GM21526 (cell line): ENCODE measurements at regions not wholly inside any gene's neighbourhood (a gene's known extent, or its start where the extent isn't known, plus 50 kb on each side); places are given as distances from the start of the nearest gene placed in this dataset.

Experiments
- ATAC-seq: cut with Tn5 transposase; IDR thresholded peaks from one replicate; pipeline ENCODE4 v1.9.1; 2021; ENCODE audit warnings: moderate library complexity; ENCODE audit not compliant: unreplicated experiment, low FRiP score

DNA sequence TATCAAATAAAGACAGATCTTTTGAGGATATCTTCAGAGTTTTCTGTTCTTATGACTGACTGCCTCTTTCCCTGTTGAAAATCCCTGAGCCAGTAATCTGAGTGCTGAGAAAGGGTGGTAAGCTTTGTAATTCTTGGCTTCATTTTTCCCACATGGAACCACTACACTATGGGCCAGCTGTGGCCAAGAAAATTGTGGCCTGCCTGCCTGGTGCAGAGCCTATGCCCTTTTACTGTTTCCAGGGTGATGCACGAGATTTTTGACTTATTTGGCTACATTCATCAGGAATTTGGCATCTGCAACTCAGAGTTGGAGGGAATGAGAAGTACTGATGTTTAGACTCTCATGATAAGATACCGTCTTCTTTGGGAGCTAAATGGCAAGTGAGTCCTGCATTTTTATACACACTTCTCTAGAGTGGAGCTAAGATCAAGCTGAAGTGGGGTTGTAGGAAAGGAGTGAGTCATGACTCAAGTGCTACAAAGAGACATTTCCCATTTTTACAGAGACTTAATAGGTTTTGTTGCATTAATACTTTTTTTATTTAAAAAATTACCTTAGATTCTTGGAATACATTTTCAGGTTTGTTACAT, 328.2 kb upstream of the CDH7 start:
- no peak for ATAC-seq

DNA sequence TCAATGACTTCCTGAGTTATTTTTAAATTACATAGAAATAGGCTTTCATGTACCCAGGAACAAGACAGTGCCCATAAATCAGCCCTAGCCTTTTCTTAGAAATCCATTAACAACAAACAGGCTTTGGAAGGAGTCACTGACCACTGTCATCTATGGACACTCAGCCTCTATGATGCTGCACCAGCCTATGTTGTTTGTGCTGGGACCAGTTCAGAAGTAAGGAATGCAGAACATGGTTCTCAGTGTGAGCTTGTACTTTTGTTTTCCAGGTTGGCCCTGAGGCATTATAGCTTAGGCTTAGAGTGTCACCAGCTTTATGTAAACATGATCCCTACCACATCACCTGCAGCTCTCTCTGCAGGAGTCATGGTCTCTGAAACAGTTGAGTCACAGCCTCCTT, 335.7 kb upstream of the CDH7 start:
- ATAC-seq = no peak

- ATAC-seq = no peak
Measured at GRCh38 chr18:65414501-65414900, 336.3 kb upstream of the CDH7 start.

GRCh38 chr18:65411061-65411460, 339.8 kb upstream of the CDH7 start:
- ATAC-seq = no peak

GRCh38 chr18:65409261-65409660, 341.6 kb upstream of the CDH7 start:
- no peak for ATAC-seq

DNA sequence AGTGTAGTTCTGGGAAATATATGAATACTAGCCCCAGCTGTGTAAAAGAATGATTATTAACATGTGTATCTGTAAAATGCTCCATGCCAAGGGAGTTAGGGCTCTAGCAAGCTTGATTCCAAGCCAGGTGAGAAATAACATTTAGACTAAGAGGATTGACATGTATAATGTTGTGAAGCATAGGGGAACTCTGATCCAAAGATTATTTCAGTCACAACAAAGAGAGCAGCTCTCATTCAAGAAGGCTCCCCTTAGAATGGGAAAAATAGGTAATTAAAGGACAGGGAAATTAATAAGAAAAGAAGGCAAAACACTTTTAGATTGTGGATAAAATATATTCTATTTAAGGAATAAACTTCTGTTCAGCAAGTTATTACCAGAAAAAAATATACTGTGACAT, 347.3 kb upstream of the CDH7 start:
- ATAC-seq = no peak

DNA sequence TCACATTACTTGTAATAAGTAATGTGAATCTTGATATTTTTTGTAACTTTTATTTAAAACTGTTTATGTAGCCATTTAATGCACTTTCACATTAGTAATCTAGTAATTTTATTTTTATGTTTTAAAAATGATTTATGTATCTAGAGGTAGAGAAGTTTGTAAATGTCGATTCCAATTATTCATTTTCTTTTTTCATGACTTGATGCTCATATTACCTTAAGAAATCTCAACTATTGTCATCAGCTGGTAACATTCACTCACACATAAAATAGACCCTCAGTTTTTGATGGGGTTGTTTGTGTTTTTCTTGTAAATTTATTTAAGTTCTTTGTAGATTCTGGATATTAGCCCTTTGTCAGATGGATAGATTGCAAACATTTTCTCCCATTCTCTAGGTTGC, 351.7 kb upstream of the CDH7 start:
- ATAC-seq = no peak

DNA sequence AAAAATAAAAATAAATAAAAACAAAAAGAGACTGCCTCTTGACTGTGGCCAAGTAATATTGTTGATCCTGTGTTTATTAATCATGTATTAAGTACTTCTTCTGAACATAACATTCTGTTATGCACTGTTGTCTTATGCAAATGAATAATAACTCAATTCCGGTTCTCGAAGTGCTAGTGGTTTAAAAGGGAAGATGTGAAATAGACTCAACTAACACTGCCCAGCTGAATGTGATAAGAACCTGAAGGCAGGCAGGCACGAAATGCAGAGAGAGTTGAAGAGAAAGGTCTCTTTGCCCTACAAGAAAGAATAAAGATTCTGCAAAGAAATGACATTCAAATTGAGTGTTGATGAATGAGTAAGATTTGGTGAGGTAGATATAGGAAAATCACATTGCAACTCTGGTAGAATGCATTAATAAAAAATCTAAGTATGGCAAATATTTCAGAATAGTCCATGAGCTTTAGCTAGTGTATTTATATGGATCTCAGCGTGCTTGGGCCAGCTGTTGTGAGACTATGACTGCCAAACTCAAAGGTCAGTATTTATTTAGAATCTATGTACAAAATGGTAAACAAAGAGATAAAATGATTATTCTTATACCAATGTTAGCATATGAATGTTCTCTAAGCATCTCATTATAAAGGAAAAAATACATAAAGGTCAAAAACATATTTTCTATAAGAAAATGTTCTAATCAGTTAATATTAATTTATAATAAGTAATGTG, 352.3 kb upstream of the CDH7 start:
- ATAC-seq = no peak

- ATAC-seq = no peak
Measured at GRCh38 chr18:65380986-65381385, 369.8 kb upstream of the CDH7 start.

GRCh38 chr18:65380571-65380970, 370.2 kb upstream of the CDH7 start:
- ATAC-seq = no peak

- no peak for ATAC-seq
Measured at GRCh38 chr18:65372904-65373303, 377.9 kb upstream of the CDH7 start.

DNA sequence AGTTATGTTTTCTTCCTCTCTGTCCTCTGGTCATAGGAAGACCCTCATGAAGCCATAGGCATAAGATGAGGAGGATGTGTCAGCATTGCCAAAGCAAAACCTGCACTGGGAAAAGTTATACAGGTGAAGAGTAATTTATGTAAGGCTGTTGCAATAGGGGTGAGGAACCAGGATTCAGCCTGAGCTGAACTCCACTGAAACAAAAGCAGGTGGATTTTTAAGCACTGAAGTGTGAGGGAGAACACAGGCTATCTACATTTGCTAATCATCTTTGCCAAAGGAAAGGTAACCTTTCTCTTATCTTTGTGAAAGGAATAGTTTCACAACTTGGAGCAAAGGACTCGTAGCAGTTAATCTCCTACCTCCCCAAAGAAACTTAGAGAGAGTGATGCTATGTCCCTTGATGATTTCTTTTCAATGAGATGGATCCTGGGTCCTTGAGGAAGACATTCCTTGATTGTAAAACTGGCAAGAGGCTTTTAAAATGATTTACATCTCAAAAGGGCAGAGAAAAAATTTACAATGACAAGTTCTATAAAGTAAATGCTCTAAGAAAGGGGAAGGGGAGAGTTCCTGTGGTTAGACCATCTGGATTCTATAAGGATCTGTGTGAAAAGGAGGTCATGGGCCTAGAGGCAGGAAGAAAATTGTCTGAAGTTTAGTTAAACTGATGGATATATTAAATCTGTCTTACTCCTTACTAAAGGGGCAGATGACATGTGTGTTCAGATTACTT, 385.4 kb upstream of the CDH7 start:
- no peak for ATAC-seq

- no peak for ATAC-seq
Measured at GRCh38 chr18:65363911-65364632, 386.7 kb upstream of the CDH7 start.

DNA sequence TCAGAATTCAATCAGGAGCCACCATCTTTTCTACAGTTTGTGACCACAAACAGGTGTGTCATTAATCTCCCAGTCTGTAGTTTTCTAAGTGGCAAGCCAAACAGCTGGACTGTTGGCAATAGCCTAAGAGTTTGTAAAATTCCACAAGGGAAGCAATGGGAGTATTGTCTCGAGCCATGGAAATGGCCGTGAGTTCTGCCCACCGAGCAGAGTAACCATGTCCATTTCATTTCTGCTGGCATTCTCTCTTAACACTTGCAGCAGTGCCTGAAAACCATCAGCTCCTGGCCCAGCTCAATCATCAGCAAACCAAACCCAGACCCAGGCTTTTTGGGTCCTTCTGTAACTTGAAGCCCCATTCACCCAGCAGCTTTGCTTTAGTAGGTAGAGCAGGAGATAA, 387.8 kb upstream of the CDH7 start:
- no peak for ATAC-seq

GRCh38 chr18:65359479-65359878, 391.3 kb upstream of the CDH7 start:
- ATAC-seq = no peak

DNA sequence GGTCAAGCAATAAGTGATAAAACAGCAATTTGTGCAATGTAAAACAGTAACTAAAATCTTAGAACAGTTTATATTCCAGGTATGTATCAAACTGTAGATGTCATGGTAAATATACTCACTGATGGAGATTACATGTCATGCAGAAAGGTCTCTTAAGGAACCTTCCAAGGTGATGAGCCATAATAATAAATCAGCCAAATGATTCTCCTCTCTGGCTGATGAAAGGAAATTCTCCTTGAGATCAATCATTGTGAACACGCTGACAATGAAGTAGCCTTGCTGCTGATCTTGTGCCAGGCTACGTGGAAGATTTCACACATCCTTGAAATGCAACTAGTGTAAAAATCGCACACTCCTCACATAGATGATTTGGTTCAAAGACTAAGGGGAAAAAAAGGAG, 392.5 kb upstream of the CDH7 start:
- ATAC-seq = no peak

DNA sequence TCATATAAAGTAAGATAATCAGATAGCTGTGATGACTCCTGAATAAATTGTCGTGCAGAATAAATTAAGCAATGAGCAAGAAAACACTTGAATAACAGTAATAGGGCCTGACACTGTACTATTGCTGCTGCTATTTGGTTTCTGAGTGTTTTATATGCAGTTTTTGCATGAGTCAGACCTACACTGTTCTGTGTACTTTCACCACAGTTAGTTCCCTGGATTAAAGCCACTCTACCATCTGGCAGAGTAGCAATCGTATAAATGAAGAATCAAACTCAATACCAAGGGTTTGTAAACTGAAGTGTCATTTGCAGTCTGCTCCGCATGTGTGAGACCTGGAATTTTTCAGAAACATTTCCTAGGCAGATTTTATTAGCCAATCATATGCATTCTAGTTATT, 398.6 kb upstream of the CDH7 start:
- ATAC-seq = no peak

- ATAC-seq = no peak
Measured at GRCh38 chr18:65349635-65350034, 401.2 kb upstream of the CDH7 start.

DNA sequence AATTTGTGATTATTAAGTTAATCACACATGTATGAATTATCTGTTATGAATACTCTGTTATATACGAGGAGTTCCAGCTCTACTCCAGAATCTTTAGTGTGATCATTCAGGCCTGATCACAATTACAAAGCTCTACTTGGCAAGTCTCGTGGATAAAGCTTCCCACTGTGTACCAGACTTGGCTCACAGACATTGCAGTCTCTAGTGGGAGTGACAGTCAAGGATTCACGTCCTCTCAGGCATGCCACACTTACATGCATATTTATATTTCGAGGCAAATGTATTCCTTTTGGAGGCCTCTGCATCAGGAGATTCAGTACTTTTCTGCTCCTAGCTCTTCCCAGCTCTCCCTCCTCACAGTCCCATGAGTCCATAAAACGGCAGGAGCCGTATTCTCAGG, 403.4 kb upstream of the CDH7 start:
- no peak for ATAC-seq

- no peak for ATAC-seq
Measured at GRCh38 chr18:65346086-65346485, 404.7 kb upstream of the CDH7 start.

GRCh38 chr18:65343571-65343970, 407.2 kb upstream of the CDH7 start:
- no peak for ATAC-seq
